Stimulated activated CD8-positive, alpha-beta memory T cell treated with anti-CD3 and anti-CD28 coated beads, Interleukin-12 subunit alpha, Interleukin-12 subunit beta, amount 100 ng/mL, for 24 hours (primary cell): ENCODE measurements at regions not wholly inside any gene's neighbourhood (a gene's known extent, or its start where the extent isn't known, plus 50 kb on each side); places are given as distances from the start of the nearest gene placed in this dataset.

Experiments
- DNase-seq: peaks from one replicate; pipeline ENCODE4 v3.0.0-alpha.2; 2020; ENCODE audit errors: extremely low read depth

DNA sequence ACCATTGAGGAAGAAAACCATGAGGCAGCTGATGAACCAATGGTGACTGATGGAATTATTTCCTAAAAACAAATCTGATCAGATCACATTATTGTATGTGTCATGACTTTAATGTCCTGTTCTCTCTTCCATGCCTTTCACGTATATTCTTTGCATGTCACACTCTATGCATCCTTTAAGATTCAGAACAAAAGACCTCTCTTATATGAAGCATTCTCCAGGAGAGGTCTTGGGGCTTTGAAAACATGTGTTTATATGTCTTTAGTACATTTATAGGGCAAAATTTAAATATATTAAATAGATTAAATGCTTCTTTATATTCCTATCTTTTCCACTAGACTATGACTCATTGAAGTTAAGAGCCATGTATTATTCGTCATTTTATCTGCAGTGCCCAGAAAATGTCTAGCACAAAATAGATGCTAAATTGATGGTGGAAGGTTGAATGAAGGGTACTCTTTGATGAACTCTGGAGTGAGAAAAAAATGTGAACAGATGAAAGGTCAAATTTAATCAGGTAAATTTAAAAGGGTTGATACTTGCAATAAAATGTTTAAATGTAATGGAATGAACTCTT is 196.3 kb downstream of the PSAT1 start:
- DNase-seq = no peak

DNA sequence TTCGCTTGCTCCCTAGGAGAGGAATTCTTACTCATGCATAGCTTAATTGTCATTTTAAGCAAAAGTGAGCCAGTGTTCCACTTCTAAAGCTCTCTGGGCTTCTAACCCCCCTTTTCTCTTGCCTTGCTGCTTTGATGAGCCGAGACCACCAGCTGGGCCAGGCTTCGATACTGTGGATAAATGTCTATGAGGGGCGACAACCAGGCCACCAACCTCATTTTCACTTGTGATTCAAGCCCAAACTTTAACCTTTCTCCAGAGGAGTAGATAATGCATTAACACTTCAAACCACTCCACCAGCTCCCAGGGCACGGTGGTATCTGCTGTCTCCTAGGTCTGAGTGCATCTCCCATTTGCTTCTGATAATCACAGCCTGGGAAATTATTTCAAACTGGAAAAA is 205.6 kb downstream of the PSAT1 start:
- DNase-seq = no peak

DNA sequence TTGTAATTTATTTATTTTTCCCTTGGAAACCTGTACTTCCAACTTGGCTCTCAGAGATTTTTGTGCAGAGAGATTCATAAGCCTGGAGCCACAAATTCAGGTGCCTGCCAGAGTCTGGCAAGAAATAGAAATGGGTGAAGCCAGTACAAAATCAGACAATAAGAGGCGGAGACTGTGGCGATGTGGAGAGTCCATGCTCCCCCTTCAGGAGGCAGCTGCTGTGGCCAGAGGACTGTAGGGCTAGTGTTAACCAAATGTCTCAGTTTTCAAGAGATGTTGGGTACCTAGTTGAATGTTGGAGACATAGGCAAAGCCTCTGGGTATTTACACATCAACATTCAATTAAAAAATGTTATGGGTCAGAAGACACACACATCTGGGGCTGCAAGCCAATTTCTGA is 208.6 kb downstream of the PSAT1 start:
- DNase-seq = no peak

DNA sequence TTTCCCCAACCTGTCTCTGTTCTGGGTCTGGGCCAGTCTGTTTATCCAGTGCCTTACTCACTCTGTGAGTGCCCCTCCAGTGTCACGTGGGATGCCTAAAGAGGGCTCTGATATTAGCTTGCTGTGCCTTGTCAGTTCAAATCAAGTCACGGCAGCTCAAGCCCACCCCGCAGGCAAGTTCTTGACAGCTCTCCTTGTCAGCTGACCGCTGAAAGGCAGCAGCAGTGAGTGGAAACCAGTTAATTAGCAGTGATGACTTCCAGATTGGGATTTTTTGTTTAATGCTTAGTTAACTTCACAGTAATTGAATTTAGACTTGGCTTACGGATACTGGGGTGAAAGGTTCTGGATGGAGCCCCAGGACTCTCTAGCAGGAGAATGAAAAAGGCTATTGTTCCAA is 210.1 kb downstream of the PSAT1 start:
- DNase-seq = no peak

DNA sequence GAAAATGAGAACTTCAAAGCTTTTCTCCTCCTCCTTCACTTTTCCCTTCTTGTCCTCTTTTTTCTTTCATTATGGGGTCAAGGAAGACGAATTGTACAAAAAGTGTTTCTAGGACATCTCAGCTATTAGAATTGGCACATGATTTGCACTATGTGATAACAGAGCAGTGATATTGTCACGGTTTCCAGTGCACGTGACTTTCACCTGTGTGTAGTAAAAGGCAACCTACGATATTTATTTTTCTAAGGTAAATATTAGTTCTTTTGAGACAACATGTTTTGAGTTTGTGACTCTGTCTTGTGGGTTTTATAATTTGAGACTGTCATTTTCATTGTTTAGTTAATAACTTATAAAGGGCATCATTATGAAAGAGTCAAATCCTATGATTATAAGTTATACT is 213.1 kb downstream of the PSAT1 start:
- no peak for DNase-seq

DNA sequence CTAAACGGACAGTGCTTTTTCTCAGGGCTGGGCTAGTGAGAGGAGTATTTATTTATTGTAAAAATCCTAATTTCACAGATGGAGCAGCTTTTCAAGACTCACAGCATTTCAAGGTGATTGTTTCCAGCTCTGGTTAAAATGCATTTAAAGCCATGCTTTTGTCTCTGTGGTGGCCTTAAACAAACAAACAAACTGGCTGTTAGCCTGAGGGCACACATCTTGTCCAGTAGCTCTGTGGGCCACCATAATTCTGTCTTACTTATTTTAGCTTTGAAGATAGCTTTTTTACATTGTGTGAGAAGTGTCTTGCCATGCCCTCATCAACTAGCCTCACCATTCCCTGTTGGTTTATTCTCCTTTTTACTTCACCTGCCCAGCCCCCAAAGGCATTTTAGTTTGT is 218.2 kb downstream of the PSAT1 start:
- DNase-seq = no peak

DNA sequence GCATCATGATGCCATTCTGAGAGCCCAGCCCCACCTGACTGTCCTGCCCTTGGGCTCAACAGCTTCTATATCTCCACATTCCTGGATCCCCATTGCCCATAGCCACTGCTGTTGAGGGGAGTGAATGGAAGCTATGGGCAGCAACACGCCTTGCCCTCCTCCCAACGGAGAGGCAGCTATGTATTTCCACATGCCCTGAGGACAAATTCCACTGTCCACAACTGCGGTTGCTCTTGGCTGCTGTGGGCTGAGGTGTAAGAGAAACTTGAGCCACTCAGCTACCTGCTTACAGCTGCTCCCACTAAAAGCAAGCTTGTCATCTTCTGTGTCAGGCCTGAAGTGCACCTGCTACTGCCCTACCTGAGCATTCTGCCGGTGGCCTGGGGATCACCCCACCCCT is 222.9 kb downstream of the PSAT1 start:
- no peak for DNase-seq

DNA sequence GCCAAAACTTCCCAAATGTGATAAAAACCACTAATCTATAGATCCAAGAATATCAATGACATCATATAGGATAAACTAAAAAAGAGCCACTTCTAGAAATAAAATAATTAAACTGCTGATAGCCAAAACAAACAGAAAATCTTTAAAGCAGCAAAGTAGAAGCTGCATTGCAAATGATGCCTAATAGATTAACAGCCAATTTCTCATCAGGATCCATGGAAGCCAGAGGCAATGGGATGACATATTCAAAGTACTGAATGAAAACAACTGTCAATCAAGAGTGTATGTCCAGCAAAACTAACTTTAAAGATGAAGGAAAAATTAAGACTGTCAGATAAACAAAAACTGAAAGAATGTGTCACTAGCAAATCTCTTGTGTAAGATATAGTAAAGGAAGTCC is 224.8 kb downstream of the PSAT1 start:
- no peak for DNase-seq

DNA sequence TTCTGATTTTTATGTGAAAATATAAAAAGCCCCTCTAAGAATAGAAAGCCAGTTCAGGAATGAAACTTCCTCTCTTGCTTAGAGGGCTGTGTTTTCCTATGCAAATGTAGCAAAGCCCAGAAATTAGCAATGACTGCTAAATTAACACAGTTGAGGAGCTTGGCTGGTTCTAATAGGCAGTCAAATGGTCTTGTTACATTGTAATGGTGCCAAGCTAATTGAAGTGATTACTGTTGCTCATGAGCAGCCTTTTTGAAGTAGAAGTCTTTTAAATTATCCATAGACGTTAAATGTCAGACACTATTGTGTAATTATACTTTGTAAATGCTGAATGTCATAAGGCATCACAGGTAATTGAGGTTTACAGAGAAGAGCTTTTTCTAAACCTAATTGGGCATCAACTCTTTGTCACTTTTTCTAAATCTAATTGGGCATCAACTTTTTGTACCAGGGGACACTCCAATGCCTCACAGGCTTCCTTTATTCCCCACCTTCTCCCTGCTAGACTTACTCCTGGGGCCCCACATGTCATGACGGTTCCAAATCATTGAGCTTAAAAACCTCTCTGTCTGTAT is 229.1 kb downstream of the PSAT1 start:
- DNase-seq = no peak

DNA sequence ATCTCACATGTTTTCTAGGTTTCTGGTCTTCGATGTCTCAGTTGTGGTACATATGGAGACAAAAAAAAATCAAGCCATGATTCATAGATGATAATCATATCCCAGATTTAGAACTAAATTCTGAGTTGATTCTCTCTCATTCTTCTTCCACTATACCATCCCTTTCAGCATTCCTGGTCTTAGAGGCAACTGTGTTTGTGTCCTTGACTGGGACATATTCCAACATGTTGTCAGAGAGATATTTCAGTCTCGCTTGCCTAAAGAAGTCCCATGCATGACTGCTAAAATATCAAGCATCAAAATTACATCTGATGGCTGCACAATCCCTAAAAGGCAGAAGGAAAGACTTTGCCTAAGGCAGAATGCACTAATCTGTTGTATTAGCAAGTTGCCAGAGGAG is 236.6 kb downstream of the PSAT1 start:
- DNase-seq = no peak

DNA sequence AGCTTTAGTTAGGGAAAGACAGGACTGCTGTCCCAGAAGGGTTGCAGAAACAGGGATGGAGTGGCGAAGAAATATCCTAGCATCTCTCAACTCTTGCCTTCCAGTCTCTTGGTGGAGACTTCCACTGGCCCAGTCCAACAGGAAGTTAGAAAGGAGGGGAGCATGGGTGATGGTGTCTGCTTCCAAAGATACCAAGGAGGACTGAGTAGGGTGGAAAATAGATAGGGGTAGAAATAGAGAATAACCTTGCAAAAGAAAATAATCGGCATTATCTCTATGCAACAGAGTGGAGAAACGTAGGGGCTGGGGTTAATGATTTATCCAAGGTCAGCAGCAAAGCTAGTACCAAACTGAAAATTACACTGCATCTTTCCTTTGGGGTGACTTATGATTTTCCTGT is 242.3 kb downstream of the PSAT1 start:
- no peak for DNase-seq

DNA sequence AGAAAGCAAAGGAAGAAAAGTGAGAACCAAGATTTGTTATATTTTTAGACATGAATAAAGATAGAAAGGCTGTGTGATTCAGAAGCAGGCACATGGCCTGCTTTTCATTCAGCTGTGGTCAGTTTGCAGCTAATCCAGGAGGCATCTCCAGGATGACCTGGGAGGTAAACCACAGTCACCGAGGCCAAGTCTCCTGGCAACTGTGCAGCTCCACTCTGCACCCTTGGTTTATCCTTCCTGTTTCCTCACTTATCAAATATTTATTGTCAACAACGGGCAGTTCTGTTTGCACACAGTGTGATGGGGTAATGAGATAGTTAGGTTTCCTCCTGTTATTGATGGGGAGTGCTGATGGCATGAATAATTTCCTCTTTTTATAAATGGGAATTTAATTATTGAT is 243.0 kb downstream of the PSAT1 start:
- DNase-seq = no peak

DNA sequence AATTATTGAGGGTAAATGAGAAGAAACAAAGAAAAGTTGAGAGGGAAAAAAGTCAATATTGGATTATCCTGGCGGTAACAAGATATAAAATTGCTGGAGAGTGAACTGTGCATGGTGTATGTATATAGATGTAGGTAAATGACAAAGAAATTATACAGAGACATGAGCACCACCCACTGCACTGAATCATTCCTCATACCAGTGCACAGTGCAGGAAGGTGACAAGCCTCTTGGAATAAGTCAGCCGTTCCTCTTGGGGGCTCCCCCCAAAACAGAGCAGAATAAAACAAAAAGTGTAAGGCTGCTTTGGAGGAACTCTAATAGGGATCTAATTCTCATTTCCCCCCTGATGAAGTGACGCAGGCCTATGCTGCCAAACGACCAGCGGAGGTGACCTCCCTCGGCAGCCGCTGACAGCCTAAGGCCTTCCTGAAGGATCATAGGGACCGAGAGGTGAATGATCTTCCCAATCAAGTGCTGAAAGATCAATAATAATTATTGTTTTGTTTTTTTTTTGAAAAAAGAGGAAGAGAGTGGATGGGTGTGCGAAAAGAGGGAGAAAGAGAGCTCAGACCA is 245.0 kb downstream of the PSAT1 start:
- DNase-seq = no peak

DNA sequence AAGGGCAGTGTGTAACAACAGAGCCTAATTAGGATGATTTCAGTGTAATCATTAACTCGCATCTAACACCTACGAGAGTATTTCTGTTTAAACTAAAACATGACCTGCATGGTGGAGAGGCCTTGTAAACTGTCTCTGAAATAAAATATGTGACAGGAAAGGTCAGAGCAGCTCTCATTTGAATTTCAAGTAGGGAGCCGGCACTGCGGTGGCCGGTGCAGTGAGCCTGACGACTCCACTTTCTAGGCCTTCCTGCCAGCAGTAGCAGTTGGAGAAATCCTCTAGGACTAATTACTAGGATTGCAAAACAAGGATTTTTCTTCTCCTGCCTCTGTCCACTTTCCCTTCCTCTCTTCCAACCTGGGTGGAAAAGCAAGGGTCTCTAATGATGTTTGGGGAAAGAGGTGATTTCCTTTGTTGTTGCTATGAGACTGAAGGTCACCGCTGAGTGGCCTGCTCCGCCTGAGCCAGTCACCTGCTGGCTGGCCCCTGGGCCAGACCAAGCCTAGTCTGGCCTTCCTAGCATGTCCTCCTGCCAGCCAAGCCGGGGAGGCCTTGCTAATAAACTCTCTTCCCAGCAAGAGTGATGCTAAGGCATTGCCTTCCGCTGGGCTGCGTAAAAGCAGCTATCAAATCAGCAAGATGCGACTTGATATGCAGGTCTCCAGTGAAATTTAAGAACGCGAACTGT is 245.7 kb downstream of the PSAT1 start:
- no peak for DNase-seq

DNA sequence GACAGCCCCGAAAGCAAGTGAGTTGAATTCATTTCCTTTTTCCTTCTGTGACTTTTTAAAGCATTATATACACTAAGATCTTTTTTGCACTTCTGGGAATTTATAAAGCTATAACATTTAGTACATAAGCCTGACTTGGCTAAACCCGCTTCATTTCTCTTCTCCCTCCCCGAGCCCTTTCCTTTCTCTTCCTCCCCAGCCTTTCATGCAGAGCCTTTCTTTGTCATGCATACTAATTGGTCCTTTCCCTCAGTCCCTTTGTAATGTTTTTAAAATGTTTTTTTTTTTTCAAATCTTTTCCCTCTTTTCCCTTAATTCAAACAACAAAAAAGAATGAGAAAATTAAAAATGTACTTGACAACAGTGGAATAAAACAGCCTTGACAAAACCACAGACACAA is 246.4 kb downstream of the PSAT1 start:
- no peak for DNase-seq

DNA sequence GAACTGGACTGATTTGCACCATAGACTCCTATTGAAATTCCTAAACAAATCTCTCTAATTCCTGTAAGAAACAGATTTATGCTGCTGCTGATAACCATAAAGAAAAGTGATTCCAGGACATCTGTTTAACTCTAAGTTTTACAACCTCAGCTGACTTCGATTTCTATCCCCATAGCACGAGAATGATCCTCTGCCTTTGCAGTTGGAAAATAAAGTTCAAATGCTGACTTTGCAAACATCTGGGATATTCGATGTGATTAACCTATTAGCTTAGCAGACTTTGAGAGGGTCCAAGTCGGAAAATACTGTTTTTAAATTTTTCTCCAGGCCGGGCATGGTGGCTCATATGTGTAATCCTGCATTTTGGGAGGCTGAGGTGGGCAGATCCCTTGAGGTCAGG is 247.3 kb downstream of the PSAT1 start:
- no peak for DNase-seq

DNA sequence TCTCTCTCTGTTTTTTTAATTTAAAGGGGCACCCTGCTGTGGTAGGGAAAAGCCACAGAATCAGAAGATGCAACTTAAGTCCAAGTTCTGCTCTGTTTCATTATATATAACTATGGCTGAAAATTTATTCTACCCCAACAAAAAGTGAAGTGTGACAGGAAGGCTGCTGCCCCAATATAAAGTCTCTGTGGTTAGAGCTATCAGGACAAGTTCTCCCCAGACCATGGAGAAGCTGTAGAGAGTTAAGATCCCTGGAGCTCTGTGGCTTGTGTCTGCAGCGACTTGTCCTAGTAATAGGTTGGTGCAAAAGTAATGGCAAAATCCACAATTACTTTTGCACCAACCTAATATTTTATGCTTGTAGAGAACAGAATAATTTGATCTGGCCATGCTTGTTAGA is 250.9 kb downstream of the PSAT1 start:
- no peak for DNase-seq

DNA sequence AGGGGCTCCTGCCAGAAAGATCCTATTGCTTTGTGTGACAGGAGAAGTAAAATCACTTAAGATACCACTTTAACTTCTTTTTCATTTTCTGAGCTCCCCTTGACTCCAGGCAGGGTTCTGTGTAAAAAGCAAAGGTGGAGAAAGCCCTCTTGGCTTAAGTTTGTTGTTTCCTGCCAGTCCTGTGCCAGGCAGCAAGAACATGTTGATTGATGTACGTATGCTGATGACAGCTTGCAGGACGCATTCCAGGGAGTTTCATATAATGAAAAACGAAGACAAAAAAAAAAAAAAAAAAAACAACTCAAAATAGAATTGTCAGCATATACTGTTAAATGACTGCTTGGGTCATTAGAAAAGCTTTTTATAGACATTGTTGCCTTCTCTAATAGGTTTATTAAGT is 251.7 kb downstream of the PSAT1 start:
- no peak for DNase-seq

DNA sequence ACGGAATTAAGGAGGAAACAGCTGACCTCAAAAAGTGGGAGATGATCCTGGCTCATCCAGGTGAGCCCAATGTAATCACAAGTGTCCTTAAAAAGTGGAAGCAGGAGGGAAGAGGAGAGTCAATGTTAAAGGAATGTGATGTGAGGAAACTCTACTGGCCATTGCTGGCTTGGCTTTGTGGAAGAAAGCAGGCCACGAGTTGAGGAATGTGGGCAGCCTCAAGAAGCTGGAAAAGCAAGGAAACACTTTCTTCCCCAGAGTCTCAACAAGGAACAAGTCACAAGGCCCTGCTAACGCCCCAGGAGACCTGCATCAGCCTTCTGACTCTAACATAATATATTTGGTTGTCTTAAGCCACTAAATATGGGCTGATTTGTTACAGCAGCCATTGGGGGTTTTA is 252.8 kb downstream of the PSAT1 start:
- no peak for DNase-seq

DNA sequence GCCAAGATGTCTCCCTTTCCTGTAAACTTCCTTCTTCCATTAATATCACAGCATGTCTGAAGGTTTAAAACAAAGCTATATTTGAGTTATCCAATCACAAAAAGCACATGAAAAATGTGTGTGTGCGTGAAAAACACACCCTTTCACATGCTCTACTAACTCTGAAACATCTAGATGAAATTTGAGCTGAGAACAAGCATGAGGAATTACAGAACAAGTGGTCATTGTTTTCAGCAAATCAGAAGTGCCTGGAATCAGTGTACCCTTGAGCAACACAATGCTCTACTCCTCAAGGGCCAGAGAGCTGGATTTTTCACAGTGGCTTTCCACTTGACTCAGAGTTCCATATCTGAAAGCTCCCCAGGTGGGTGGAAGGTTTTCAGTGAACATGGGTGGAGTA is 255.9 kb downstream of the PSAT1 start:
- no peak for DNase-seq

DNA sequence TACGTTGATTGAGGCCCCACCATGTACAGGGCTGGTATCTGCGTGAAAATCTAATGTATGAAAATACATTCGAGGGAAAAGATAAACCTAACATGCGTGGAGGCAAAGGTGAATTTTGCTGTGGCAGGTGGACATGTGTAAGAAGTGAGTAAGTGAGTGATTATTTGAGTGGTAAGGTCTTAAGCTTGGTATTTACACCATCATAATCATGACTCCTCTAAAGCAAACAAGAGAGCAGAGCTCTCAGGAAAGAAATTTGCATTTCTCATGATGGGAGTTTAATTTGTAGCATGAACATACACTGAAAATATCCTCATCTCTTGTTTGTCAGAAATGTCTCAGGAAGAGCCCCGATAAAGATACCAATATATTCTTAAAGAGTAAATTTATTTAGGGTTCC is 260.6 kb downstream of the PSAT1 start:
- no peak for DNase-seq

DNA sequence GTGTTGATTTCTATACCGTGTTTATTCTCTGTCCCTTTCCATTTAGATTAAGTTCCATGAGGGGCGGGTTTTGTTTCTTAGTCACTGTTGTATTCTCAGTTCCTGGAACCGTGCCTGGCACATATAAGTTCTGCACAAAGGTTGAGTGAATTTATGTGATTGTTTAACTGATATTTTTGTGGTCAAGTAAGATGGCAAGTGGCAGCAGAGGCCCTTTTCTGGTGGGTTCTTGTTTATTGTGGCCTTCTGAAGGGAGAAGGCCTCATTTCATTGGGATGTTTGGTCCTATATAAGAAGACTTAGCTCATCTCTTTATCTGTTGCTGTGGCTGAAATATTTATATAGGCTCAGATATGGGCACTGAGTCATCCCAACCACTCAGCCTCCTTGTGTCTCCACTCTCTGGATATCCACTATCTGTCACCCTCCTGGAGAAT is 262.5 kb downstream of the PSAT1 start:
- DNase-seq = no peak

DNA sequence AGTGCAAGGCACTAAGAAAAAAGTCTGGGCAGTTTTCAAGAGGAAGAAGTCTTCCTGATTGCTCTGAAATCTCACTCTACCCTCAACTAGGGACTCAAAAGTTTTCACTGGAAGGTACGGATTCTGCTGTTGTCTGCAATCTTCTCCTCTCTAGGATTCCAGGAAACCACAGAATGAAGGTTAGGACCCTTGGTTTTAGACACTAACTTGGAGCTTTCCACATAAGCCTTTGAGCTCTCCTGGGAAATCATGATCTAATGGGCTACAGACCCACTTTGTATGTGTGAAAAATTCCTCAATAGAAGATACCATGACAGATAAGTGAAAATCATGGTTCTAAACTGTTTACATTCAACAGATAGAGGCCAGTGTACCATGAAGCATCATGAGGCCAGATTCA is 265.1 kb downstream of the PSAT1 start:
- DNase-seq = no peak
